Panc1 (cell line): ENCODE measurements at regions not wholly inside any gene's neighbourhood (a gene's known extent, or its start where the extent isn't known, plus 50 kb on each side); places are given as distances from the start of the nearest gene placed in this dataset.

Experiments used
- ATAC-seq: fragments of 200-7000 bp; cut with Tn5 transposase; 2 replicates; pipeline ENCODE4 v1.9.1; 2020; ENCODE audit warnings: mild to moderate bottlenecking, moderate library complexity
- BruUV-seq: library from RNA; stranded (reverse); fragments of 400-500 nt; replicated peaks from 2 replicates; lab custom pipeline; 2021; lab: Mats Ljungman, UMichigan
- CTCF ChIA-PET: fragments of 300-600 bp; sonication (Branson Sonifier 250); formaldehyde crosslinking; loops from one replicate; lab custom pipeline; 2022; ENCODE audit warnings: antibody characterized with exemption; lab: Charles Lee
- POLR2A ChIA-PET: fragments of 300-600 bp; sonication (Branson Sonifier 250); formaldehyde crosslinking; loops from one replicate; lab custom pipeline; 2022; ENCODE audit warnings: antibody characterized with exemption; lab: Charles Lee
- DNase-seq: peaks from one replicate; pipeline ENCODE4 v3.0.0-alpha.2; 2010; ENCODE audit warnings: low read depth, low spot score
- H3K27ac ChIP-seq: 2 replicates; pipeline ENCODE4 v1.5.1; 2011; ENCODE audit warnings: mild to moderate bottlenecking, low read length, inconsistent platforms
- H3K27me3 ChIP-seq: fragments of 200-500 bp; sonication (Bioruptor generic); 2 replicates; pipeline ENCODE4 v1.6.0; 2014; ENCODE audit warnings: low read length, inconsistent platforms; ENCODE audit not compliant: control insufficient read depth, insufficient read depth
- H3K36me3 ChIP-seq: fragments of 200-500 bp; sonication (Bioruptor generic); 2 replicates; pipeline ENCODE4 v1.5.1; 2014; ENCODE audit warnings: inconsistent platforms, mild to moderate bottlenecking, low read length, moderate library complexity; ENCODE audit not compliant: control insufficient read depth, insufficient read depth
- H3K4me1 ChIP-seq: 2 replicates; pipeline ENCODE4 v1.5.1; 2011; ENCODE audit warnings: inconsistent platforms, mild to moderate bottlenecking, low read length, moderate library complexity; ENCODE audit not compliant: control insufficient read depth, insufficient read depth
- H3K4me3 ChIP-seq, 2 experiments: 2 replicates each; pipeline ENCODE4 v1.5.1; 2011 to 2012; ENCODE audit warnings: low read depth in 2 of 2, low read length in 2 of 2, mild to moderate bottlenecking in 2 of 2, inconsistent platforms in 1 of 2, moderate library complexity in 1 of 2
- H3K9me3 ChIP-seq: fragments of 200-500 bp; sonication (Bioruptor generic); 2 replicates; pipeline ENCODE4 v1.5.1; 2014; ENCODE audit warnings: low read depth, mild to moderate bottlenecking, inconsistent platforms, low read length, moderate library complexity; ENCODE audit not compliant: control insufficient read depth, insufficient read depth
- POLR2AphosphoS5 ChIP-seq: IDR thresholded peaks from 2 replicates; pipeline ENCODE4 v1.6.1; 2012; ENCODE audit warnings: mild to moderate bottlenecking, low read depth, low read length, moderate library complexity
- SIN3A ChIP-seq: IDR thresholded peaks from 2 replicates; pipeline ENCODE4 v1.6.1; 2012; ENCODE audit warnings: low read depth, mild to moderate bottlenecking, low read length, moderate library complexity, borderline replicate concordance; ENCODE audit not compliant: insufficient read depth
- TCF7L2 ChIP-seq: IDR thresholded peaks from 2 replicates; pipeline ENCODE4 v1.6.1; 2011; ENCODE audit warnings: mild to moderate bottlenecking, low read depth, low read length, inconsistent platforms
- in situ Hi-C: cut with HindIII; loops from 2 replicates; pipeline ENCODE4 v1.10.0; 2016; ENCODE audit warnings: low sequenced_read_pairs, low pct_unique_long_range_greater_than_20kb
- intact Hi-C: fragments of 100-400 bp; cut with micrococcal nuclease; formaldehyde crosslinking; loops from one replicate; pipeline ENCODE4 v1.10.0; 2022; ENCODE audit not compliant: unreplicated experiment
- TF ChIP-seq, protein P1 (sequence below): fragments of 450-650 bp; IDR thresholded peaks from 2 replicates; pipeline ENCODE4 v1.5.1; 2017; ENCODE audit warnings: mild to moderate bottlenecking
- TF ChIP-seq, protein P2 (sequence below), 2 experiments: IDR thresholded peaks; 2 replicates each; pipeline ENCODE4 v1.6.1; 2011 to 2012; ENCODE audit warnings: low read depth in 2 of 2, control low read depth in 1 of 2, low read length in 1 of 2, mild to moderate bottlenecking in 1 of 2, moderate library complexity in 1 of 2; ENCODE audit not compliant: insufficient read depth in 1 of 2

DNA sequence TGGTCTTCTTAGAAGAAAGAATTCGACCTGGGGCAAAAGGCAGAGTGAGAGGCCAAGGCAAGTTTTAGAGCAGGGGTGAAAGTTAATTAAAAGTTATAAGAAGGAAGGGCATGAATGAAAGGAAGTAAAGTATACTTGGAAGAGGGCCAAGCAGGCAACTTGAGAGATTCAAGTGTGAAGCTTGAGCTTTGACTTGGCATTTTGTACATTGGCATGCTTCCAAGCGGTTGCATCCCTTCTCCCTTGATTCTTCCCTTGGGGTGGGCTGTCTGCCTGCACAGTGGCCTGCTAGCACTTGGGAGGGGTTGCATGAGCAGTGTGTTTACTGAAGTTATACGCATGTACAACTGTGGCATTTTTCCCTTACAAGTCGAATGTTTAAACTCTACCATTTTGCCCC is 74.8 kb upstream of the MGAT4C start:
- no peak for TF ChIP-seq SIN3A
- no peak for TF ChIP-seq POLR2AphosphoS5
- TF ChIP-seq, protein P1, sequence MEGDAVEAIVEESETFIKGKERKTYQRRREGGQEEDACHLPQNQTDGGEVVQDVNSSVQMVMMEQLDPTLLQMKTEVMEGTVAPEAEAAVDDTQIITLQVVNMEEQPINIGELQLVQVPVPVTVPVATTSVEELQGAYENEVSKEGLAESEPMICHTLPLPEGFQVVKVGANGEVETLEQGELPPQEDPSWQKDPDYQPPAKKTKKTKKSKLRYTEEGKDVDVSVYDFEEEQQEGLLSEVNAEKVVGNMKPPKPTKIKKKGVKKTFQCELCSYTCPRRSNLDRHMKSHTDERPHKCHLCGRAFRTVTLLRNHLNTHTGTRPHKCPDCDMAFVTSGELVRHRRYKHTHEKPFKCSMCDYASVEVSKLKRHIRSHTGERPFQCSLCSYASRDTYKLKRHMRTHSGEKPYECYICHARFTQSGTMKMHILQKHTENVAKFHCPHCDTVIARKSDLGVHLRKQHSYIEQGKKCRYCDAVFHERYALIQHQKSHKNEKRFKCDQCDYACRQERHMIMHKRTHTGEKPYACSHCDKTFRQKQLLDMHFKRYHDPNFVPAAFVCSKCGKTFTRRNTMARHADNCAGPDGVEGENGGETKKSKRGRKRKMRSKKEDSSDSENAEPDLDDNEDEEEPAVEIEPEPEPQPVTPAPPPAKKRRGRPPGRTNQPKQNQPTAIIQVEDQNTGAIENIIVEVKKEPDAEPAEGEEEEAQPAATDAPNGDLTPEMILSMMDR, result no peak
- TF ChIP-seq TCF7L2, result no peak
- TF ChIP-seq, protein P2, sequence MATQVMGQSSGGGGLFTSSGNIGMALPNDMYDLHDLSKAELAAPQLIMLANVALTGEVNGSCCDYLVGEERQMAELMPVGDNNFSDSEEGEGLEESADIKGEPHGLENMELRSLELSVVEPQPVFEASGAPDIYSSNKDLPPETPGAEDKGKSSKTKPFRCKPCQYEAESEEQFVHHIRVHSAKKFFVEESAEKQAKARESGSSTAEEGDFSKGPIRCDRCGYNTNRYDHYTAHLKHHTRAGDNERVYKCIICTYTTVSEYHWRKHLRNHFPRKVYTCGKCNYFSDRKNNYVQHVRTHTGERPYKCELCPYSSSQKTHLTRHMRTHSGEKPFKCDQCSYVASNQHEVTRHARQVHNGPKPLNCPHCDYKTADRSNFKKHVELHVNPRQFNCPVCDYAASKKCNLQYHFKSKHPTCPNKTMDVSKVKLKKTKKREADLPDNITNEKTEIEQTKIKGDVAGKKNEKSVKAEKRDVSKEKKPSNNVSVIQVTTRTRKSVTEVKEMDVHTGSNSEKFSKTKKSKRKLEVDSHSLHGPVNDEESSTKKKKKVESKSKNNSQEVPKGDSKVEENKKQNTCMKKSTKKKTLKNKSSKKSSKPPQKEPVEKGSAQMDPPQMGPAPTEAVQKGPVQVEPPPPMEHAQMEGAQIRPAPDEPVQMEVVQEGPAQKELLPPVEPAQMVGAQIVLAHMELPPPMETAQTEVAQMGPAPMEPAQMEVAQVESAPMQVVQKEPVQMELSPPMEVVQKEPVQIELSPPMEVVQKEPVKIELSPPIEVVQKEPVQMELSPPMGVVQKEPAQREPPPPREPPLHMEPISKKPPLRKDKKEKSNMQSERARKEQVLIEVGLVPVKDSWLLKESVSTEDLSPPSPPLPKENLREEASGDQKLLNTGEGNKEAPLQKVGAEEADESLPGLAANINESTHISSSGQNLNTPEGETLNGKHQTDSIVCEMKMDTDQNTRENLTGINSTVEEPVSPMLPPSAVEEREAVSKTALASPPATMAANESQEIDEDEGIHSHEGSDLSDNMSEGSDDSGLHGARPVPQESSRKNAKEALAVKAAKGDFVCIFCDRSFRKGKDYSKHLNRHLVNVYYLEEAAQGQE (IDR thresholded peaks at IDR 0.05; ENCODE audit: insufficient read depth in 1 of 2, low read depth in 2 of 2, low read length in 1 of 2), result no peak
- no peak overlapping the region for H3K4me3 ChIP-seq
- in situ Hi-C loops, result no loop called here
- ATAC-seq (no peak), DNase-seq (no peak)
- H3K9me3 ChIP-seq, result no peaks in the 10 kb centered on the region
- ChIA-PET POLR2A (no interaction called here), CTCF (no interaction called here)
- H3K27ac ChIP-seq, result no peak overlapping the region
- H3K27me3 ChIP-seq, result no peaks in the 10 kb centered on the region
- no TSS peak for BruUV-seq
- no peaks in the 10 kb centered on the region for H3K36me3 ChIP-seq
- intact Hi-C loops, result no loop called here
- no peaks in the 10 kb centered on the region for H3K4me1 ChIP-seq

GRCh38 chr12:86312232-86312631 is 56.0 kb upstream of the MGAT4C start:
- intact Hi-C loops (no loop called here), in situ Hi-C loops (no loop called here)
- no peak for DNase-seq
- no peaks in the 10 kb centered on the region for H3K9me3 ChIP-seq
- CTCF ChIA-PET, result interaction anchor here (0.7 kb wide), 1 partner anchor 1305 kb away, joined by 3 read pairs; no protein-coding TSS in a partner anchor
- H3K4me1 ChIP-seq, result no peaks in the 10 kb centered on the region
- H3K36me3 ChIP-seq, result no peaks in the 10 kb centered on the region
- no peak overlapping the region for H3K4me3 ChIP-seq
- no peak for ATAC-seq
- POLR2A ChIA-PET, result no interaction called here
- BruUV-seq, result no TSS peak
- no peaks in the 10 kb centered on the region for H3K27me3 ChIP-seq
- TF ChIP-seq, protein P2 (IDR thresholded peaks at IDR 0.05; ENCODE audit: insufficient read depth in 1 of 2, low read depth in 2 of 2, low read length in 1 of 2), result no peak
- no peak for TF ChIP-seq TCF7L2
- no peak overlapping the region for H3K27ac ChIP-seq
